ENCODE measurements at regions not wholly inside any gene's neighbourhood (a gene's known extent, or its start where the extent isn't known, plus 50 kb on each side); places are given as distances from the start of the nearest gene placed in this dataset.

DNA sequence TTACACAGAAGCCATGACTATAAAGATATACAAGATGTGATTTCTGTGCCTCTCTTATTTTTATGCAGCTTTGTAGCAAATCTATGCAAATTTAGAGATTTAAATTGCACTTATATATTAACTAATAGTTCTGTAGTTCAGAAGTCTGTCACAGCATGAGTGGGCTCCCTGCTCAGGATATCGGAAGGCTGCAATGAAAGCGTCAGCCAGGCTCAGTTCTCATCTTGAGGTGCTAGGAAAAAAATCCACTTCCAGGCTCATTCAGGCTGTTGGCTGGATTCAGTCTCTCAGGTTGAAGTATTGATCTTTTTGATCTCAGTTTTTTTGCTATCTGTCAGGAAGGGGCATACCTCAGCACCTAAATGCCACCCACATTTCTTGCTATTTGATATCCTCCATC lies 487.4 kb upstream of the DEPDC1 start:
- FAIRE-seq (no peak), DNase-seq (ENCODE audit: low read depth in 1 of 2, low spot score in 1 of 2) (no peak), ATAC-seq (no peak)
- Histone ChIP-seq H3K9me3 (no peaks in the 10 kb centered on the region), H3K27ac (no peak overlapping the region), H3K4me1 (no peaks in the 10 kb centered on the region), H3K4me3 (no peak overlapping the region), H3K4me2 (no peak overlapping the region)
- CTCF ChIA-PET = no interaction called here
- WGBS (ENCODE audit: missing lambda C conversion rate) = 6% methylated on average over 2 of the region's 2 CpGs
- TF ChIP-seq FOXS1 (CRISPR knock-in tag; IDR thresholded peaks at IDR 0.05) (no peak), FOSL2 (IDR thresholded peaks at IDR 0.05) (no peak), FOSL2 (CRISPR knock-in tag; IDR thresholded peaks at IDR 0.05) (no peak), CHD4 (IDR thresholded peaks at IDR 0.05; ENCODE audit: borderline replicate concordance) (no peak)
- POLR2A ChIA-PET = no interaction called here

DNA sequence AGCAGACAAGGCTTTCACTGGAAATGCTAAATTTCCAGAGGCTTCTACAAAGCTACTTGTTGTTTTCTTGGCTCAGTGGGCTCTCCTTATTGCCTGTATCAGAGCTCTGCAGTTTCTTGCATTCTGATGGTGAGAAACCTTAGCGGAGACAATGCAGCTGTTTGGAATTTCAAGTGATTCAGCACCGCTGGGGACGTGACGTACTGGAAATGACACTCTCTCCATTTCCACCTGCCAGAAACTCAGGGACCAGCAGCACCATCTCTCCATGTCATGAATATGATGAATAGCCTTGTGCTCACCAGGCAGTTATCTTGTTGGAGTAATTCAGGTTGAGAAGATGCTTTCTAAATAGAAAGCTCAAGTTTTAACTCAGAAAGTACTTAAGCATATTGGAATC lies 497.2 kb upstream of the DEPDC1 start:
- no peak overlapping the region for H3K4me3 ChIP-seq
- FAIRE-seq = no peak
- no peak overlapping the region for H3K27ac ChIP-seq
- POLR2A ChIA-PET = no interaction called here
- CTCF ChIA-PET = no interaction called here
- no peak for DNase-seq (ENCODE audit: low read depth in 1 of 2, low spot score in 1 of 2)
- no peak for TF ChIP-seq TFCP2L1 (CRISPR knock-in tag; IDR thresholded peaks at IDR 0.05)
- no peak for TF ChIP-seq ZFP36 (IDR thresholded peaks at IDR 0.05; ENCODE audit: borderline replicate concordance, partially characterized antibody)
- no peak for TF ChIP-seq PHF8 (IDR thresholded peaks at IDR 0.05; ENCODE audit: borderline replicate concordance, low read depth)
- TF ChIP-seq SMC3 (IDR thresholded peaks at IDR 0.05) = no peak
- no peak for TF ChIP-seq FOXS1 (CRISPR knock-in tag; IDR thresholded peaks at IDR 0.05)
- no peak for TF ChIP-seq BHLHE40 (IDR thresholded peaks at IDR 0.05; ENCODE audit: low read depth, low read length)
- TF ChIP-seq, protein P1, sequence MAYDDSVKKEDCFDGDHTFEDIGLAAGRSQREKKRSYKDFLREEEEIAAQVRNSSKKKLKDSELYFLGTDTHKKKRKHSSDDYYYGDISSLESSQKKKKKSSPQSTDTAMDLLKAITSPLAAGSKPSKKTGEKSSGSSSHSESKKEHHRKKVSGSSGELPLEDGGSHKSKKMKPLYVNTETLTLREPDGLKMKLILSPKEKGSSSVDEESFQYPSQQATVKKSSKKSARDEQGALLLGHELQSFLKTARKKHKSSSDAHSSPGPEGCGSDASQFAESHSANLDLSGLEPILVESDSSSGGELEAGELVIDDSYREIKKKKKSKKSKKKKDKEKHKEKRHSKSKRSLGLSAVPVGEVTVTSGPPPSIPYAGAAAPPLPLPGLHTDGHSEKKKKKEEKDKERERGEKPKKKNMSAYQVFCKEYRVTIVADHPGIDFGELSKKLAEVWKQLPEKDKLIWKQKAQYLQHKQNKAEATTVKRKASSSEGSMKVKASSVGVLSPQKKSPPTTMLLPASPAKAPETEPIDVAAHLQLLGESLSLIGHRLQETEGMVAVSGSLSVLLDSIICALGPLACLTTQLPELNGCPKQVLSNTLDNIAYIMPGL (CRISPR knock-in tag; IDR thresholded peaks at IDR 0.05; ENCODE audit: borderline replicate concordance) = no peak
- TF ChIP-seq CBX8 (IDR thresholded peaks at IDR 0.05) = no peak
- TF ChIP-seq MAZ (IDR thresholded peaks at IDR 0.05; ENCODE audit: borderline replicate concordance, low read depth, low read length) = no peak
- no peak for TF ChIP-seq JUN (IDR thresholded peaks at IDR 0.05)
- TF ChIP-seq, protein P2, sequence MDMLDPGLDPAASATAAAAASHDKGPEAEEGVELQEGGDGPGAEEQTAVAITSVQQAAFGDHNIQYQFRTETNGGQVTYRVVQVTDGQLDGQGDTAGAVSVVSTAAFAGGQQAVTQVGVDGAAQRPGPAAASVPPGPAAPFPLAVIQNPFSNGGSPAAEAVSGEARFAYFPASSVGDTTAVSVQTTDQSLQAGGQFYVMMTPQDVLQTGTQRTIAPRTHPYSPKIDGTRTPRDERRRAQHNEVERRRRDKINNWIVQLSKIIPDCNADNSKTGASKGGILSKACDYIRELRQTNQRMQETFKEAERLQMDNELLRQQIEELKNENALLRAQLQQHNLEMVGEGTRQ (IDR thresholded peaks at IDR 0.05) = no peak
- no peak for TF ChIP-seq POLR2A (IDR thresholded peaks at IDR 0.05; ENCODE audit: low read length)
- TF ChIP-seq ESRRA (IDR thresholded peaks at IDR 0.05; ENCODE audit: borderline replicate concordance, low read length) = no peak
- TF ChIP-seq HEYL (CRISPR knock-in tag; IDR thresholded peaks at IDR 0.05) = no peak
- TF ChIP-seq NFE2L2 (conservative IDR thresholded peaks at IDR 0.05; ENCODE audit: low read length) = no peak
- TF ChIP-seq GATA3 (IDR thresholded peaks at IDR 0.05; ENCODE audit: borderline replicate concordance) = no peak
- H3K9me3 ChIP-seq = no peaks in the 10 kb centered on the region
- no peaks in the 10 kb centered on the region for H3K4me1 ChIP-seq
- ATAC-seq = no peak
- no peak overlapping the region for H3K4me2 ChIP-seq
- 23% methylated on average over 4 of the region's 4 CpGs for WGBS (ENCODE audit: missing lambda C conversion rate)

DNA sequence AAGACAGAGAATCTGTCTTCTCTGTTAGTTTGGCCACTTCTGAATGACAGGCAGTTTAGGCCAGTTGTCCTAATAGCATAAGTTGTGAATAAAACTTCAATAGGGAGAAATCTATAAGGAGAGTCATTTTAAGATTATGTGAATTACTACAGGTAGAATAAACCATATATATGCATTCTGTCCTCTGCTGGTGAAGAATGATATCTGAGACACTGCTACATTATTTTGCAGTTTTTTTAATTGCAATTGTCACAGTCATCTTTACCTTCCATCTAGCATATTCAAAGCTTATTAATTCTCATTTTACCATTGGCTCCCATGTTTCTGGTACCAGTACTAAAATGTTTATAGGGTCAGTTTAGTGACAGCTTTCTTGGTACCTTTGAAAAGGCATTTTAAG lies 519.6 kb upstream of the DEPDC1 start:
- FAIRE-seq (no peak), DNase-seq (ENCODE audit: low read depth in 1 of 2, low spot score in 1 of 2) (no peak), ATAC-seq (no peak)
- no peak overlapping the region for H3K4me2 ChIP-seq
- TF ChIP-seq MAFK (IDR thresholded peaks at IDR 0.05; ENCODE audit: partially characterized antibody) (no peak), NPAS2 (CRISPR knock-in tag; IDR thresholded peaks at IDR 0.05; ENCODE audit: borderline replicate concordance) (no peak), NR3C1 (IDR thresholded peaks at IDR 0.05) (no peak), ZFP36 (IDR thresholded peaks at IDR 0.05; ENCODE audit: borderline replicate concordance, partially characterized antibody) (no peak), GATA3 (IDR thresholded peaks at IDR 0.05; ENCODE audit: borderline replicate concordance) (no peak), EHF (CRISPR knock-in tag; IDR thresholded peaks at IDR 0.05) (no peak), HOXA7 (CRISPR knock-in tag; IDR thresholded peaks at IDR 0.05) (no peak)
- H3K4me1 ChIP-seq = no peaks in the 10 kb centered on the region
- ChIA-PET CTCF (no interaction called here), POLR2A (no interaction called here)
- no peak overlapping the region for H3K4me3 ChIP-seq
- no peak overlapping the region for H3K27ac ChIP-seq
- H3K9me3 ChIP-seq = no peaks in the 10 kb centered on the region

All from A549 (cell line).